LNCaP clone FGC (cell line): ENCODE measurements at regions not wholly inside any gene's neighbourhood (a gene's known extent, or its start where the extent isn't known, plus 50 kb on each side); places are given as distances from the start of the nearest gene placed in this dataset.

Experiments
- DNase-seq: peaks from one replicate; pipeline ENCODE4 v3.0.0-alpha.2; 2011; ENCODE audit warnings: low read depth
- H3K4me3 ChIP-seq: 2 replicates; pipeline ENCODE4 v1.5.1; 2011; ENCODE audit warnings: mild to moderate bottlenecking, low read depth, low read length, control low read depth
- CTCF ChIP-seq: IDR thresholded peaks from 2 replicates; pipeline ENCODE4 v1.5.1; 2012; ENCODE audit warnings: mild to moderate bottlenecking; ENCODE audit not compliant: control insufficient read depth, insufficient read depth; ENCODE audit errors: extremely low read depth

- no peak overlapping the region for H3K4me3 ChIP-seq
- no peak for TF ChIP-seq CTCF
- no peak for DNase-seq
Observed at GRCh38 chr14:95460647-95461478, 55.6 kb downstream of the SYNE3 start.

- TF ChIP-seq CTCF, result no peak
- DNase-seq, result no peak
- no peak overlapping the region for H3K4me3 ChIP-seq
Observed at GRCh38 chr14:95458906-95459305, 57.5 kb downstream of the SYNE3 start.

GRCh38 chr14:95458459-95458858 lies 58.0 kb downstream of the SYNE3 start:
- no peak for DNase-seq
- TF ChIP-seq CTCF, result no peak

GRCh38 chr14:95456281-95456680 lies 60.2 kb downstream of the SYNE3 start:
- DNase-seq, result no peak
- no peak for TF ChIP-seq CTCF
- H3K4me3 ChIP-seq, result no peak overlapping the region

More at GRCh38 chr14:95458459-95458858, 58.0 kb downstream of the SYNE3 start:
- H3K4me3 ChIP-seq, result no peak overlapping the region

- H3K4me3 ChIP-seq, result no peak overlapping the region
- no peak for TF ChIP-seq CTCF
- no peak for DNase-seq
Observed at GRCh38 chr14:95455246-95455645, 61.2 kb downstream of the SYNE3 start.

- no peak for TF ChIP-seq CTCF
- no peak for DNase-seq
- H3K4me3 ChIP-seq, result no peak overlapping the region
Observed at GRCh38 chr14:95453713-95453980, 62.8 kb downstream of the SYNE3 start.
